A549 (cell line): ENCODE measurements at regions not wholly inside any gene's neighbourhood (a gene's known extent, or its start where the extent isn't known, plus 50 kb on each side); places are given as distances from the start of the nearest gene placed in this dataset.

ENCODE experiments used
- CHD2 ChIP-seq: fragments of 150-350 bp; IDR thresholded peaks from 2 replicates; pipeline ENCODE4 v1.6.1; 2014; ENCODE audit warnings: low read length; ENCODE audit not compliant: partially characterized antibody
- MAZ ChIP-seq: fragments of 150-350 bp; IDR thresholded peaks from 2 replicates; pipeline ENCODE4 v1.6.1; 2014; ENCODE audit warnings: antibody characterized with exemption, low read depth, low read length, borderline replicate concordance
- POLR2A ChIP-seq: IDR thresholded peaks from 2 replicates; pipeline ENCODE4 v1.6.1; 2012; ENCODE audit warnings: mild to moderate bottlenecking, low read length
- RARB ChIP-seq: fragments of 250-450 bp; sonication (Bioruptor Pico); IDR thresholded peaks from 2 replicates; pipeline ENCODE4 v1.8.0; 2021; ENCODE audit warnings: mild to moderate bottlenecking, moderate library complexity
- TF ChIP-seq, protein P1 (sequence below): IDR thresholded peaks from 2 replicates; pipeline ENCODE4 v1.6.1; 2012
- TF ChIP-seq, protein P2 (sequence below): IDR thresholded peaks from 2 replicates; pipeline ENCODE4 v1.6.1; 2012; ENCODE audit warnings: low read depth, borderline replicate concordance
- TF ChIP-seq, protein P3 (sequence below): fragments of >200 bp; sonication (Bioruptor Twin); formaldehyde crosslinking; IDR thresholded peaks from 3 replicates; pipeline ENCODE4 v1.5.1; 2016
- TF ChIP-seq, protein P4 (sequence below): fragments of 150-350 bp; IDR thresholded peaks from 2 replicates; pipeline ENCODE4 v1.6.1; 2014; ENCODE audit warnings: low read depth, mild to moderate bottlenecking, low read length
- TF ChIP-seq, protein P5 (sequence below): fragments of 200-600 bp; sonication (generic); IDR thresholded peaks from 2 replicates; pipeline ENCODE4 v1.6.1; 2016; ENCODE audit warnings: antibody characterized with exemption, mild to moderate bottlenecking, moderate library complexity

DNA sequence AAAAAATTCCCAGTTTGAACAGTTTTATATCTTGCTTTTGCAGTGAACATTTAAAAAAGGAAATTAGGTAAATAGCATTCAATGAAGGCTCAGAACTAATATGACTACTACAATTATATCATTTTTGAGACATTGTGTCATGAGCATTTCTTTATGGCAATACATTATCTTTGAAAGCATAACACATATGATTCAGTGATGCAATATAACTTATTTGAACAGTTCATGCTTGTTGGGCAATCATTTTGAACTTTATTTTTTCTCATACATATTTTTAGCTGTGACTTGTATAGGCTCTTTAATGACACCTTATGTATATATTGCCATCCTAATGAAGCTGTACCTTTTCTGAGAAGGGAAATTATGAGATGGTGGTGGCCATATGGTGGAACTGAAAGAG is 828.6 kb upstream of the NR2F2 start:
- TF ChIP-seq, protein P1, sequence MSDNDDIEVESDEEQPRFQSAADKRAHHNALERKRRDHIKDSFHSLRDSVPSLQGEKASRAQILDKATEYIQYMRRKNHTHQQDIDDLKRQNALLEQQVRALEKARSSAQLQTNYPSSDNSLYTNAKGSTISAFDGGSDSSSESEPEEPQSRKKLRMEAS, result no peak
- TF ChIP-seq, protein P2, sequence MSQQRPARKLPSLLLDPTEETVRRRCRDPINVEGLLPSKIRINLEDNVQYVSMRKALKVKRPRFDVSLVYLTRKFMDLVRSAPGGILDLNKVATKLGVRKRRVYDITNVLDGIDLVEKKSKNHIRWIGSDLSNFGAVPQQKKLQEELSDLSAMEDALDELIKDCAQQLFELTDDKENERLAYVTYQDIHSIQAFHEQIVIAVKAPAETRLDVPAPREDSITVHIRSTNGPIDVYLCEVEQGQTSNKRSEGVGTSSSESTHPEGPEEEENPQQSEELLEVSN, result no peak
- TF ChIP-seq, protein P3, sequence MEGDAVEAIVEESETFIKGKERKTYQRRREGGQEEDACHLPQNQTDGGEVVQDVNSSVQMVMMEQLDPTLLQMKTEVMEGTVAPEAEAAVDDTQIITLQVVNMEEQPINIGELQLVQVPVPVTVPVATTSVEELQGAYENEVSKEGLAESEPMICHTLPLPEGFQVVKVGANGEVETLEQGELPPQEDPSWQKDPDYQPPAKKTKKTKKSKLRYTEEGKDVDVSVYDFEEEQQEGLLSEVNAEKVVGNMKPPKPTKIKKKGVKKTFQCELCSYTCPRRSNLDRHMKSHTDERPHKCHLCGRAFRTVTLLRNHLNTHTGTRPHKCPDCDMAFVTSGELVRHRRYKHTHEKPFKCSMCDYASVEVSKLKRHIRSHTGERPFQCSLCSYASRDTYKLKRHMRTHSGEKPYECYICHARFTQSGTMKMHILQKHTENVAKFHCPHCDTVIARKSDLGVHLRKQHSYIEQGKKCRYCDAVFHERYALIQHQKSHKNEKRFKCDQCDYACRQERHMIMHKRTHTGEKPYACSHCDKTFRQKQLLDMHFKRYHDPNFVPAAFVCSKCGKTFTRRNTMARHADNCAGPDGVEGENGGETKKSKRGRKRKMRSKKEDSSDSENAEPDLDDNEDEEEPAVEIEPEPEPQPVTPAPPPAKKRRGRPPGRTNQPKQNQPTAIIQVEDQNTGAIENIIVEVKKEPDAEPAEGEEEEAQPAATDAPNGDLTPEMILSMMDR, result no peak
- no peak for TF ChIP-seq POLR2A
- no peak for TF ChIP-seq CHD2
- no peak for TF ChIP-seq RARB (CRISPR knock-in tag)
- TF ChIP-seq, protein P4, sequence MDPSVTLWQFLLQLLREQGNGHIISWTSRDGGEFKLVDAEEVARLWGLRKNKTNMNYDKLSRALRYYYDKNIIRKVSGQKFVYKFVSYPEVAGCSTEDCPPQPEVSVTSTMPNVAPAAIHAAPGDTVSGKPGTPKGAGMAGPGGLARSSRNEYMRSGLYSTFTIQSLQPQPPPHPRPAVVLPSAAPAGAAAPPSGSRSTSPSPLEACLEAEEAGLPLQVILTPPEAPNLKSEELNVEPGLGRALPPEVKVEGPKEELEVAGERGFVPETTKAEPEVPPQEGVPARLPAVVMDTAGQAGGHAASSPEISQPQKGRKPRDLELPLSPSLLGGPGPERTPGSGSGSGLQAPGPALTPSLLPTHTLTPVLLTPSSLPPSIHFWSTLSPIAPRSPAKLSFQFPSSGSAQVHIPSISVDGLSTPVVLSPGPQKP, result no peak
- TF ChIP-seq, protein P5, sequence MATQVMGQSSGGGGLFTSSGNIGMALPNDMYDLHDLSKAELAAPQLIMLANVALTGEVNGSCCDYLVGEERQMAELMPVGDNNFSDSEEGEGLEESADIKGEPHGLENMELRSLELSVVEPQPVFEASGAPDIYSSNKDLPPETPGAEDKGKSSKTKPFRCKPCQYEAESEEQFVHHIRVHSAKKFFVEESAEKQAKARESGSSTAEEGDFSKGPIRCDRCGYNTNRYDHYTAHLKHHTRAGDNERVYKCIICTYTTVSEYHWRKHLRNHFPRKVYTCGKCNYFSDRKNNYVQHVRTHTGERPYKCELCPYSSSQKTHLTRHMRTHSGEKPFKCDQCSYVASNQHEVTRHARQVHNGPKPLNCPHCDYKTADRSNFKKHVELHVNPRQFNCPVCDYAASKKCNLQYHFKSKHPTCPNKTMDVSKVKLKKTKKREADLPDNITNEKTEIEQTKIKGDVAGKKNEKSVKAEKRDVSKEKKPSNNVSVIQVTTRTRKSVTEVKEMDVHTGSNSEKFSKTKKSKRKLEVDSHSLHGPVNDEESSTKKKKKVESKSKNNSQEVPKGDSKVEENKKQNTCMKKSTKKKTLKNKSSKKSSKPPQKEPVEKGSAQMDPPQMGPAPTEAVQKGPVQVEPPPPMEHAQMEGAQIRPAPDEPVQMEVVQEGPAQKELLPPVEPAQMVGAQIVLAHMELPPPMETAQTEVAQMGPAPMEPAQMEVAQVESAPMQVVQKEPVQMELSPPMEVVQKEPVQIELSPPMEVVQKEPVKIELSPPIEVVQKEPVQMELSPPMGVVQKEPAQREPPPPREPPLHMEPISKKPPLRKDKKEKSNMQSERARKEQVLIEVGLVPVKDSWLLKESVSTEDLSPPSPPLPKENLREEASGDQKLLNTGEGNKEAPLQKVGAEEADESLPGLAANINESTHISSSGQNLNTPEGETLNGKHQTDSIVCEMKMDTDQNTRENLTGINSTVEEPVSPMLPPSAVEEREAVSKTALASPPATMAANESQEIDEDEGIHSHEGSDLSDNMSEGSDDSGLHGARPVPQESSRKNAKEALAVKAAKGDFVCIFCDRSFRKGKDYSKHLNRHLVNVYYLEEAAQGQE, result no peak
- no peak for TF ChIP-seq MAZ
